GM10266 (cell line): ENCODE measurements at regions not wholly inside any gene's neighbourhood (a gene's known extent, or its start where the extent isn't known, plus 50 kb on each side); places are given as distances from the start of the nearest gene placed in this dataset.
"Not testable (repeated sequence)": the region's sequence is repeated elsewhere in the genome, so short reads cannot be mapped to it uniquely, and the experiment has no call there.

Source experiments
- DNase-seq: peaks from one replicate; pipeline ENCODE4 v3.0.0; 2012; ENCODE audit errors: extremely low spot score
- TF ChIP-seq, protein P1 (sequence below): IDR thresholded peaks from 2 replicates; pipeline ENCODE4 v1.5.1; 2012; ENCODE audit warnings: mild to moderate bottlenecking, low read depth; ENCODE audit not compliant: control insufficient read depth, insufficient read depth; ENCODE audit errors: missing control alignments

- no peak for DNase-seq
- TF ChIP-seq, protein P1, sequence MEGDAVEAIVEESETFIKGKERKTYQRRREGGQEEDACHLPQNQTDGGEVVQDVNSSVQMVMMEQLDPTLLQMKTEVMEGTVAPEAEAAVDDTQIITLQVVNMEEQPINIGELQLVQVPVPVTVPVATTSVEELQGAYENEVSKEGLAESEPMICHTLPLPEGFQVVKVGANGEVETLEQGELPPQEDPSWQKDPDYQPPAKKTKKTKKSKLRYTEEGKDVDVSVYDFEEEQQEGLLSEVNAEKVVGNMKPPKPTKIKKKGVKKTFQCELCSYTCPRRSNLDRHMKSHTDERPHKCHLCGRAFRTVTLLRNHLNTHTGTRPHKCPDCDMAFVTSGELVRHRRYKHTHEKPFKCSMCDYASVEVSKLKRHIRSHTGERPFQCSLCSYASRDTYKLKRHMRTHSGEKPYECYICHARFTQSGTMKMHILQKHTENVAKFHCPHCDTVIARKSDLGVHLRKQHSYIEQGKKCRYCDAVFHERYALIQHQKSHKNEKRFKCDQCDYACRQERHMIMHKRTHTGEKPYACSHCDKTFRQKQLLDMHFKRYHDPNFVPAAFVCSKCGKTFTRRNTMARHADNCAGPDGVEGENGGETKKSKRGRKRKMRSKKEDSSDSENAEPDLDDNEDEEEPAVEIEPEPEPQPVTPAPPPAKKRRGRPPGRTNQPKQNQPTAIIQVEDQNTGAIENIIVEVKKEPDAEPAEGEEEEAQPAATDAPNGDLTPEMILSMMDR, result no peak
Measured at GRCh38 chr4:159856451-159856850, 753.6 kb downstream of the RAPGEF2 start.

DNA sequence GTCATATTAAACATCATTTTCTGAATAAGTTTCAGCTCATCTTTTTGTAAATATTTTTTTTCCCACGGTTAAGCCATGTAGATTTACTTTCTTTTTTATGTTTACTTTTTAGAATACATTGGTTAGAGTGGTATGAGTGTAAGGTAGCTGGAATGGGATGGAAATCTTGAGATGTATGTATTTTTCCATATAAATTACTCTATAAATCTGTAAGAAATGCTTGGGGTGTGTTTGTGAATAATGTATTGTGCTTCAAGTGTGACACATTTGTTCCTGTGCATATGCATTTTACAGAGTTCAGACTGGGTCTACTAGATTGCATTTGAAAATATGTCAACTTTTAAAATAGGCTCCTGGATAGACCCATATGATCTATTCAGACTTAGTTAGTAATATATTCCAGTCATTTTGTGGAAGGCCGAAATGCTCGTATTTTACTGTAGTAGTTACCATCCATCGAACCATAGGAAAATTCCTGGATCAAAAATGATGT lies 756.8 kb downstream of the RAPGEF2 start:
- TF ChIP-seq, protein P1, result no peak
- DNase-seq, result no peak

- TF ChIP-seq, protein P1, result no peak
- no peak for DNase-seq
Measured at GRCh38 chr4:159860945-159861344, 758.1 kb downstream of the RAPGEF2 start.

- DNase-seq, result no peak
- TF ChIP-seq, protein P1, result no peak
Measured at GRCh38 chr4:159864337-159864736, 761.5 kb downstream of the RAPGEF2 start.

DNA sequence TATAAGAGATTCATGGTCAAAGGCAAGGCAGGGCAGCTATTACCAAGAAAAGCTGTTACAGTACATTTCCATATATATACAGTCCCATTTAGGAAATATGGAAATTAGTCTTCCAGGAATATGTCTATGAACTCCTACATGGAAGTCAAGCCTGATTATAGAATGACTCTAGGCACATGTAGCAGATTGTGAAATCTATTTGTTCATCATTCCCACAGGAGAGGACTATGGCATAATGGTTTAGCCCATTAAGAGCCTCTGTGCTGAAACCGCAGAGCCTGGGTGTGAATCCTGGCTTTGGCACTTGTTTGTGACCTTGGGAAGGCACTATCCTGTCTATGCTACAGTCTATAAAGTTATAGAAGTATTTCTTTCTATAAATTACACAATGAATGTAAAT lies 764.8 kb downstream of the RAPGEF2 start:
- DNase-seq, result no peak
- TF ChIP-seq, protein P1, result no peak

DNA sequence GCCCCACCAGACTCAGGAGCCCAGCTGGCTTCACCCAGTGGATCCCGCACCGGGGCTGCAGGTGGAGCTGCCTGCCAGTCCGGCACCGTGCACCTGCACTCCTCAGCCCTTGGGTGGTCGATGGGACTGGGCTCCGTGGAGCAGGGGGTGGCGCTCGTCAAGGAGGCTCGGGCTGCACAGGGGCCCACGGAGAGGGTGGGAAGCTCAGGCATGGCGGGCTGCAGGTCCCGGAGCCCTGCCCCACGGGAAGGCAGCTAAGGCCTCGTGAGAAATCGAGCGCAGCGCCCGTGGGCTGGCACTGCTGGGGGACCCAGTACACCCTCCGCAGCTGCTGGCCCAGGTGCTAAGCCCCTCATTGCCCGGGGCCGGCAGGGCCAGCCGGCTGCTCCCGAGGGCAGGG lies 766.1 kb downstream of the RAPGEF2 start:
- not testable (repeated sequence) for DNase-seq

- DNase-seq, result no peak
- TF ChIP-seq, protein P1, result no peak
Measured at GRCh38 chr4:159871141-159871540, 768.3 kb downstream of the RAPGEF2 start.

GRCh38 chr4:159881158-159881557 lies 778.3 kb downstream of the RAPGEF2 start:
- TF ChIP-seq, protein P1, result no peak
- no peak for DNase-seq
